ENCODE measurements at regions not wholly inside any gene's neighbourhood (a gene's known extent, or its start where the extent isn't known, plus 50 kb on each side); places are given as distances from the start of the nearest gene placed in this dataset.

DNA sequence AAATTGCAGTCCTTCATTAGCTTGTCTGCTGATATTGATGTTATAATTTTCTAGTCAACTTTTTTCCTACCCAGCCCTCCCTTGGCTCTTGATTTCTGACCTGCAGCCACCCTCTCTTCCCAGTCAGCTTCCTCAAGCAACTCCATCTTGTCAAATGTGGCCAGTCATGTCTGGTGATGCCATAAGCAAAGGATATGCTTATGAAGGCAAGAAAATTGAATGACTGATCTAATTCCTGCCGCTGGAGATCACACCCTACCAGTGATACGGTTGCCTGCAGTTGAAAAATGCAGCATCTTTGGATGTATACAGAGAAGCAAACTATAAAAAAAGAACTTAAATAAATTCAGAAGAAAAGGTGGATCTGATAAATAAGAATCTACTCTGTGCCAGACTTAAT, 297.1 kb upstream of the DAB1 start:
- TF ChIP-seq POLR2A (IDR thresholded peaks at IDR 0.05; ENCODE audit: low read depth, low read length), result no peak
- TF ChIP-seq POLR2AphosphoS5 (IDR thresholded peaks at IDR 0.05; ENCODE audit: low read depth, low read length), result no peak
